Tibial nerve (tissue), 4 donors: ENCODE measurements at regions not wholly inside any gene's neighbourhood (a gene's known extent, or its start where the extent isn't known, plus 50 kb on each side); places are given as distances from the start of the nearest gene placed in this dataset.

Source experiments
- CTCF ChIP-seq, 5 experiments: fragments of 200-600 bp in 3 of 5; fragments of 450-650 bp in 2 of 5; sonication (generic) in 3 of 5; IDR thresholded peaks; one replicate each; pipeline ENCODE4 v1.5.1; 2016 to 2019; ENCODE audit warnings: antibody characterized with exemption in 5 of 5, mild to moderate bottlenecking in 3 of 5, moderate library complexity in 2 of 5
- EP300 ChIP-seq, 2 donors: sonication (generic); formaldehyde crosslinking; IDR thresholded peaks; one replicate each; pipeline ENCODE4 v1.6.1; 2017; ENCODE audit warnings: antibody characterized with exemption in 2 of 2, mild to moderate bottlenecking in 1 of 2
- POLR2A ChIP-seq, 2 donors: fragments of 450-650 bp; IDR thresholded peaks; one replicate each; pipeline ENCODE4 v1.6.1; 2017; ENCODE audit warnings: antibody characterized with exemption in 2 of 2, mild to moderate bottlenecking in 2 of 2, moderate library complexity in 2 of 2

GRCh38 chr22:27474711-27475547 is 326.6 kb downstream of the MN1 start:
- TF ChIP-seq CTCF (IDR thresholded peaks at IDR 0.05) (no peak), EP300 (IDR thresholded peaks at IDR 0.05) (no peak), POLR2A (IDR thresholded peaks at IDR 0.05) (no peak)
